ENCODE measurements at regions not wholly inside any gene's neighbourhood (a gene's known extent, or its start where the extent isn't known, plus 50 kb on each side); places are given as distances from the start of the nearest gene placed in this dataset.

GRCh38 chr1:79388694-79389361 lies 382.3 kb upstream of the ADGRL4 start:
- no peak for TF ChIP-seq POLR2A (IDR thresholded peaks at IDR 0.05)
- TF ChIP-seq CTCF (IDR thresholded peaks at IDR 0.05) = no peak

All from adrenal gland (tissue), 5 donors.